ENCODE measurements at regions not wholly inside any gene's neighbourhood (a gene's known extent, or its start where the extent isn't known, plus 50 kb on each side); places are given as distances from the start of the nearest gene placed in this dataset.

DNA sequence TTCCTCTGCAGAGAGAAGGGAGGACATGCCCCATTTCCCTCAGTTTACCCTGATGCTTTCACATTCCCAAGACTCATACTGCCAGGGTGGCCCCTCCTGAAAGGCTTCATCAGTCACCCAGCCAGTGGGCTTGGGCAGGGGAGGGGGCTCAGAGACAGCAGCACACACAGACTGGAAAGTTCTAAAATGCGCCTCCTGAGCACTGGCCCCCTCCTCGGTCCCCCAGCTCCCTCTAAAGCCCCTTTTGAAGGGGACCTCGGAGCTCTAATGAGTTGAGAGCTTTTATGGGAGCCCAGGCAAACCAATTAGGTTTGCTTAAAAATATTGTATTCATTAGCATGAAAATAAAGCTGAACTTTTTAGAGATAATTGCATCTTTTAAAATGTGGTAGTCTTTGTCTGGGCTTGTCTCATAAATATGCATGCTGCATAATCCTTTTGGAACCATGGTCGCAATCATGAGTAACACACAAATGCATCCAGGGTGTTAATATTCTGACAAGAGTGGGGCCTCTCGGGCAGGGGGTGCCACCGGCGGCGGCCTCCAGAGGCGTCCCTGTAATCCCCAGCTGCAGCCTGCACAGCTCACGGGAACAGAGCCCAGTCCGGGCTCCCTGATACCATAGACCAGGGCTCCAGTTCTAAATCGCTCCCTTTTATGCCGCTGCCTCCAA is 78.5 kb downstream of the RPLP1 start:
- DNase-seq, result no peak

DNA sequence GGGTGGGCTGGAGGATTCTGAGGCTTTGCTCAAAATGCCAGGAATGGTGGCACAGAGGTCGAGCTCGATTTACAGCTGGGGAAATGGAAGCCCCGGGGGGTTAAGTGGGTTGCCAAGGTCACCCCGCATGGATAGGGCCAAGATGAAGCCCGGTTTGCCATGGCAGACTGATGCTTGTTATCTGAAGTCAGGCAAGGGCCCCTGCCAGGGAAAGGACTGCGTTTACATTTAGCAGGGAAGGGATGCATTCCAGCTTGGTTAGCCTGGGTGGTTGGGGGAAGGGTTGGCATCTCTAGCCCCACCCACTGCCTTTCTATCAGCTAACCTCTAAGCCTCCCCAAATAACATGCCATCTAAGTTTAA is 79.0 kb downstream of the RPLP1 start:
- DNase-seq, result no peak

DNA sequence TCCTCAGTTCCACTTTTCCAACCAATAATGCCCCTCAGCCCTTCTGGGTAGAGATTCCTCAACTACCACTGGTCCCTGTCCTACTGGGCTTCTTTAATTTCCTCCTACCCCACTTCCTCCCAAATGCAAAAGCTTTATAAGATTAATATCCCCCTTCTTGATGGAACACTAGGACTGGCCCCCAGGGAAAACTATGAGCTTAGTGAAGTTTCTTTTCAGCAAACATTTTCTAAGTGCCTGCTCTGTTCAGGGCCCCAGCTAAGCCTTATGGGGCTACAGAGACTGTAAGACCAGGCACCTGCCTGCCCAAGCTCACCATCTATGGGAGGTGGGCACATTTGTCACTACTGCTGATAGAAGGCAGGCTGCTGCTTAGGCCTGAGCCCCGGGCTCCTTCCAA is 79.4 kb downstream of the RPLP1 start:
- no peak for DNase-seq

DNA sequence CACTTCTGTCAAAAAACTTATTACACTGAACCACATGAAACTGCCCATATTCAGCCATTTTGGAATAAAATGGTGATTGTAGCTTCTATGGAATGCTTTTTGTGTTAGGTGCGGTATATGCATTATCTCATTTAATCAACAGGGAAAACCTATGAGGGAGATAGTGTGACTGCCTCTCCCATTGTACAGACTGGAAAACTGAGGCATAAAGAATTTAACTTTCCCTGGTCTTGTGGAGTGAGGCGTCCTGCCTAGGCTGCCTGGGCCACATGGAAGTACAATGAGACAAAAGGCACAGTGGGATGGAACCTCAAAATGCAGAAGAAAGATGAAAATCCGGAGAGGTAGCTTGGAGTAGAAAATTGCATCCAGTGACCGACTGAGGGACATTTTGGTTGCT is 80.2 kb downstream of the RPLP1 start:
- no peak for DNase-seq

DNA sequence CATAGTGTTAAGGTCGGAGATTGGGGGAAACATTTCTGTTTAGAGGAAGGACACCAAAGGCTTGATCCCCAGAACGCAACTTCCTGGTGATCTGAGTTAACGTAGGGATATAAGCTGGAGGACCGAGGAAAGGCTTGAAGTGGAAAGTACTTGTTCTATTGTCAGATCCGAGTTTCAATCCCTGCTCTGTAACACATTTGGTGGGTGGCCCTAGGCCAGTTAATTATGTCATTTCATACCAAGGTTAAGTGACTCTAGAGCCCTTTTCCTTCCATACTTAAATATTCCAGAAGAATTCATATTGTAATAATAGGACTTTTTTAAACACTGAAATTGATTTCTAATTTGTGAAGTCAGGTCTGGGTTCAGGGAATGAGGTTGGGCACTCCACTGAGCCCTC is 80.9 kb downstream of the RPLP1 start:
- DNase-seq, result no peak

DNA sequence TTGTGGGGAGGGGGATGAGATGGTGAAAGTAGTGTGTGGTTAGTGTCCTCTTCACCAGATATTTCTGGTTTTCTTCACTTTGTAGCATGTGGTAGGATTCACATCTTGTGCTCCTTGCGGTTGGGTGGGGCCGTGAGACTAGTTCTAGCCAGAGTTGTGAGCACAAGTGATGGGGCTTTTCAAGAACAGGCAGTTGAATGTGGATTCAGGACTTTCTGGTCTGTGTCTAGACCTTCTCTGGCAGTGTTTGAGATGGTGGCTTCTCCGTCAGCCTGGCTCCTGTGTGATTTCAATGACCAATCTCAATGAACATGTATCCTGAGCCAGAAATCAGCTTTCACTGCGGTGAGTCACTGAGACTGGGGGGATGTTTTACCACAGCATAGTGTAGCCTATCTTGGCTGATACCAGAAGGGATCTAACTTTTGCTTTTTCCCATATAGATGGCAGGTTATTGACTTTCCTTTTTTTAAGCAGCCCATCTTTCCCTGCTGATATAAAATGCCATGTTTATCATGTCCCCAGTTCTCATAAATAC is 82.6 kb downstream of the RPLP1 start:
- no peak for DNase-seq

DNA sequence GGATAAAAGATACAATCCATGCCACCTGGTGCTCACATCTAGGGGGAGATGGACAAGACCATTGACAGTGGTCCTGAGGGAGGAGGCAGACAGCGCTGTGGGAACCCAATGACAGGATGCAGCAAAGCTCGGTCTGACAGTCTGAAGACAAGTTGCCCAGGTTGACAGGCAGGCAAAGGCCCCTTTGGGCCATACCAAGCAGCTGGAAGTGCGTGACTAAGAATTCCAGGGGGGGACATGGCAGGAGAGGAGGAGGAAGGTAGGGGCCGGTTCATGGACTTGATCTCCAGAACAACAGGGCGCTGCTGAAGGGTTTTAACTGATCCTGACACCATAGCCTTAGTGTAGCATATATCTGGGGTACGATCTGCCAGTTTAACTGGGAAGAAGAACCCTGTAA is 83.4 kb downstream of the RPLP1 start:
- DNase-seq, result no peak

DNA sequence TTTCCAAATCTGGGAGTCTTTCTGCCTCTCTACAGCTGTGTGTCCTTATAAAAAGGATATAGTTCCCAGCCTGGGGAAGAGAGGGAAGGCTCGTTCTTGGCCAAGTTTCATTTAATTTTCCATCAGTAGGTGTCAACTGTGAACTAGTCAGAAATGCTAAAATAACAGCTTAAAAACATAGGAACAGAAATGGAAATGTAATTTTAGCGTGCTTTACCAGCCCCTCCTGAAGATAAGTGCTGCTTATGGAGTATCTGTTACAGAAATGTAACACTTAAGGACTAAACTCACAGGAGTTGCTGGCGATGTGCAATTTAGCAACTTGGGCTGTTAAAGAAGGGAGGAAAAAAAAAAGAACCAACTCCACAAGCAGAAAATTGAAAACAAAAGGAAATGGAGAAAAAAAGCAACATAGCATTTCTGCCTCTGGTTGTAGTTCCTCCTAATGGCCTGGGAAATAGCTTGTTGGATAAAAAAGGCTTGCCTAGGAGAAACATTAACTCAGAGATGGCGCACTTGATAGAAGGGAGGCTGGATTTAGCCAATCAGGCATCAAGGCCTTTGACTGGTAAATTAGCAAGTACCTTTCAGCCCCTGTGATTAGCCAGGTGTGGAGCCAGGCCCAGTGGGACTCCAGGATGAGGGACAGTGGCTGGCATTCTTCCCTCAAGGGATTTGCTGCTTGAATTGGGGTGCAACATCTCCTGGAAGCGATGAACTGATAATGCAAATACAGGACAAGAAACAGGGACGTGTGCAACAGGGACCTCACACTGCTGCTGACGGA is 84.3 kb downstream of the RPLP1 start:
- DNase-seq, result no peak

DNA sequence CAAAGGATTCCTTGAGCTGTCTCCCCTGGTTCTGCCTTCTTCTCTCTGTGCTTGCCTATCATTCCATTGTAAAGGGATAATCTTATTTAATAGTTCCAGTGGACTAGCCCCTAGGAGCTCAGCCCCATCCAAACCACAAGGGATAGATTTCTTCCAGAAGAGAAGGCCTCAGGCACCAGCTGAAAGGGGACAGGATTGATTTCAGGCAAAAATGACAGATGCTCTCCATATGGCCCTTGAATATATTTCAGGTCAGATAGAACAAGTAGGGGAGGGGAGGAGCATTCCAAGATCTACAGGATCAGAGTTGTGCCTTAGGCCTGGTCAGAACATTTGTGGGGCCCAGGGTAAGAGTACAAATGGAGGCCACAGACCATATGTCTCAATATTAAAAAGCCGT is 85.3 kb downstream of the RPLP1 start:
- DNase-seq, result no peak

DNA sequence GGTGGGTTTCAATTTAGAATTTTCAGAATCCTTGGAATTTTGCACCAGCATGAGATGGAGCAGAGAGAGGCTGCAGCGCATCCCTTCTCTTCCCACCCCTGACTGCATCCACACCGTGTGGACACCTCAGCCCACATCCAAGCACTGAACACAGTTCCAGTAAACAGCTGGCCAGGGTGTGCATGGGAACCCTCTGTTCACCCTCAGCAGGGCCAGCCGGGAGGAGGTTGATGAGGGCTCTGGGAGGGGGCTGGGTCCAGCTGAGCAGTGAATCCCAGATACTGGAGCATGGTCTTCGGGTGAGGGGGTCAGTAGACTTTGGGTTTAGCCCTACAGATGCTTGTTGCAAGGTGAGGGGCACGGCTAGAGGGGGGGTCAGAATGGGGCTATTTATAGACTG is 85.8 kb downstream of the RPLP1 start:
- no peak for DNase-seq

DNA sequence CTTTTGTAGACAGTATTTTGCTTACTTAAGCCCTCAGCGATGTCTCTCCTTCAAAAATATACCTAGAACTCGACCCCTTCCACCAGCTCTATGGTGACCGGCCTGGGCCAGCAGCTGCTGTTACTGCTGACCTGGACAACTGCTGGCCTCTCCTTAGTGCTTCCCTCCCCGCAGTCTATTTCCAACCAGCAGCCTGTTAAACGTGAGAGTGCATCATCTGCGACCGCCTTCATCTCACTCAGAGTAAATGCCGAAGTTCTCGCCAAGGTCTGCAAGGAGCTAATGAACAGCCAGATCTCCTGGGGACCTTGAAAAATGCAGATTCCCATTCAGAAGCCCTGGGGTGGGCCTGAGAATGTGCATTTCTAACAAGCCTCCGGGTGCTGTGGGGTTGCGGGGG is 86.7 kb downstream of the RPLP1 start:
- no peak for DNase-seq

DNA sequence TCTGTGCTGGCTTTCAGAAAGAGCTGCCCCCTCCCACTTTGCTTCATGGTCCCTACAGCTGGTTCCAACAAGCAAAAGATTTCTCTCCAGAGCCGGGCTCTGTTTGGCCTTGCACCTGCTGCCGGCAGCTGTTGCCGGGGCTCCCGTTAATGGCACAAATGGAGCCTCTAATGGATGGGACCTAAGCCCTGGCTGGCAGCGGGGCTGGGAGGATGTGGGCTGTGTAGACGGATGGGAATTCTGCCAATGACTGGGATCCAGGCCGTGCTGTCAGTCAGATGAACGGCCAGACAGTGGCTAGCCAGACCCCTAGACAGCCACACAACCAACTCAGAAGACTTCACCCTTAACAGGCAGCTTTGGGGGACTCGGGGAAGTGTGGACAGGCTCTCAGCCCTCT is 88.0 kb downstream of the RPLP1 start:
- DNase-seq, result no peak

DNA sequence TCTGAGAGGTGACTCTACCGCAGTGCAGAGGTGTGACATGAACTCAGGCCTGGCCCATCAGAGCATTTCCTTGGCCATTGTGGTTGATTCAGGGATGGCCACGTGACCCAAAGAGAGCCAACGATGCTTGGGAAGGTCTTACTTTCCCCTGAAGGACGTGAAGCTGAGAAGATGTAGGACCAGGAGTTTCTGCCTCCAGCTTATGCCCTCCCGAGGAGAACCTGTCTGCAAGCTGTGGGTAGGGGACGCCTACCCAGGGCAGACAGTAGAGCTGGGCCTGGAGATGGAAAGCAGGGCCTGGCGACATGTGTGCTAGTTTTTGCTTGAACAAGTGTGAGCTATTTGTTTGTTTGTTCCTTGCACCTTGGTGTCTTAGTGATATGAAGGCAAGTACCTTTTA is 89.4 kb downstream of the RPLP1 start:
- no peak for DNase-seq

DNA sequence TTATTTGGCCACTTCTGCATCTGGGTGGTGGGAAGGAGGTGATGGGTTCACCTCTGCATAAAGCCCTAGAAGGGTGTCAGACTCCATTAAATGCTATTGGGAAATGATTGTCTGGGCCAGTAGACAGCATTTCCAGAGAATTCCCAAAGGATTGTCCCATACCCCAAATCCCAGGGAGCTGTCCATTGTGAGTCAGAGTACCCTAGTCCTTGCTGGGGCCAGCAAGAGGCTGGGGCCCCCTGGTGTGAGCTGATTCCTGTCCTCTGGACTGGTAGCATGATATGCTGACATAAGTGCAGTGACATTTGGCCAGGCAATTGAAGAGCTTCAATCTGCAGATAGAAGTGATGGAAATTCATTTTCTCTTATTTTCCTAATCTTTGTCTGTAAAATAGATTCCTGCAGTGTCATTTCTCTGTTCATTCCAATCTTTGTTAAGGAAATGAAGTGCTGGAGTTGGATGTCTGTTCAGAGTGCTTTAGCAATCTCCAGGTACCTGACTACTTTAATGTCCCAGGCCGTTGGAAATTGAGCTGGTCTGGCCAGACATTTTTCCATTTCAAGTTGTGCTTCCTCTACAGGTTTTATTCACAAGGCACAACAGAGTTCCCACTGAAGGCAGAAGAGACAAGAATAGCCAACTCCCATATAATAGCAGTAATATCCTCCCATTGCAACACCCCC is 91.2 kb downstream of the RPLP1 start:
- no peak for DNase-seq

DNA sequence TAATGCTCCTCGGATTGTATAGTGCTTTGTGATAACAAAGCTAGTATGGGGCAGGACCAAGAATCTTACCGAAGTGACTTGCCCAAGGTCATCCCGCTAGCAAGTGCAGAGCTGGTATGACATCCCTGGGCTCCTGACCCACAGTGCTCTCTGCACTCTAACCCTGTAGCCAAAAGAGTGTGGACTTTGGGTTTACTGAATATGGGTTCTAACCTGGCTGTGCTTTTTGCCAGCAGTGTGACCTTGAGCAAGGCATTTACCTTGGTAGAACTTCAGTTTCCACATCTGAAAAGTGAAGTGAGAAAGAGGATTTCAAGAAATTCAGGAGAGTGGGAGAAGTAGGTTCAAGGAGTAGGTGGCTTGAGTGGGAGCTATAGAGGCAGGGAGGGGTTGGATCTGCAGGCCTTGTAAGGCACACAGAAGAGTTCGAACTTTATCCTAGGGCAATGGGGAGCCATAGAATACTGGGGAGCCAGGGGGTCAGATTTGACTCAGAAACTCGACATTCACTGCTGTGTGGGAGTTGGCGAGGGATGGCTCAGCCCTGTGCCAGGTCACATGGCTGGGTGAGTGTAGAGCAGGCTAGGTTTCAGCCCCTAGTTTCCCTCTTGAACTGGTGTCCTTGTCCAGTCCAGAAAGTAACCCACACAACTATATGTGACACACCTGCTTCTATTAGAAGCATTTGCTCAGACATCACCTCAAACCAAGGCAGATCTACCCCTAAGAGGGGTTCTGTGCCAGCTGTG is 91.9 kb downstream of the RPLP1 start:
- DNase-seq, result no peak

DNA sequence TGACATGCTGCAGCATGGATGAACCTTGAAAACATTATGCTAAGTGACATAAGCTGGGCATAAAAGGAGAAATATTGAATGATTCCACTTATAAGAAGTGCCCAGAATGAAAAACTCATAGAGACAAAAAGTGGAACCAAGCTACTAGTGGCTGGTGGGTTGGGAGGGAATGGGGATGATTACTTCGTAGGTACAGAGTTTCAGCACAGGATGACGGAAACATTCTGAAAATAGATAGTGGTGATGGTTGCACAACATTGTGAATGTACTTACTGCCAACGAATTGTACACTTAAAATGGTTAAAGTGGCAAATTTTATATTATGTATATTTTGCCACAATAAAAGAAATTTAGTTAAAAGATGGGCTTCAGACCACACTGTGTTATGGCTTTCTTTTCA is 93.6 kb downstream of the RPLP1 start:
- DNase-seq, result no peak

DNA sequence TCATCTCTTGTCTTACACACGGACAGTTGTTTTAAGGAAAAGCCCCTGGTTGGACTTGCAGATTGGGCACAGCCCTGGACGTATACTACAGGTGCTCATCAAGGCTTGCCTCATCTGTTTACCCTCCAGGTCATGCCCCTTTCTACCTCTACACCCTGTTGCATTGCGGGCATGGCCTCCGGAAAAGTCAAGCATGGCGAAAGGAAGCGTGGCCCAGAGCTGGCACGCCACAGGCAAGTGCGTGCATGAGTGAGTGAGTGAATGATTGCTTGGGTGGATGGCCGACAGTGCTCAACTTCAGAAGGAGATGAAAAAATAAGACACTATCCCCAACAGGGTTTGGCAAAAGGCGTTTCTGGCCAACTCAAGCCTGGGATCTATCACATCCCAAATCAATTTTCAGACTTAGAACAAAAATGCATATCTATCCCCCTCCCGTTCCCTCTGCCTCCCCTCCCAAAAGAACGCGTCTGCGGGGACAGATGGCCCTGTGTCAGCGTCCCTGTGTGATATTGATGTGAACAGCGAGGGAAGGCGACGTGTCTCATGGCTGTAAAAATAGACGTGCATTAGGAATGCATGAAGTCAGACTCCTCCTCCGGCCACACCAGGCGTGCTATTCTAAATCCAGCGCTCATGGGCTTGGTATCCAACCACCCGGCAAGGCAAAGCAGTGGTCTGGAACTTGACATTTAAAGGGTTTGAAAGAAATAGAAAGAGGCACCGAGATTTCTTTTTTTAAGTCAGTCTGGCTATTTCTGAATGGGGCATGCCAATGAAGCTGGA is 96.0 kb downstream of the RPLP1 start:
- no peak for DNase-seq

DNA sequence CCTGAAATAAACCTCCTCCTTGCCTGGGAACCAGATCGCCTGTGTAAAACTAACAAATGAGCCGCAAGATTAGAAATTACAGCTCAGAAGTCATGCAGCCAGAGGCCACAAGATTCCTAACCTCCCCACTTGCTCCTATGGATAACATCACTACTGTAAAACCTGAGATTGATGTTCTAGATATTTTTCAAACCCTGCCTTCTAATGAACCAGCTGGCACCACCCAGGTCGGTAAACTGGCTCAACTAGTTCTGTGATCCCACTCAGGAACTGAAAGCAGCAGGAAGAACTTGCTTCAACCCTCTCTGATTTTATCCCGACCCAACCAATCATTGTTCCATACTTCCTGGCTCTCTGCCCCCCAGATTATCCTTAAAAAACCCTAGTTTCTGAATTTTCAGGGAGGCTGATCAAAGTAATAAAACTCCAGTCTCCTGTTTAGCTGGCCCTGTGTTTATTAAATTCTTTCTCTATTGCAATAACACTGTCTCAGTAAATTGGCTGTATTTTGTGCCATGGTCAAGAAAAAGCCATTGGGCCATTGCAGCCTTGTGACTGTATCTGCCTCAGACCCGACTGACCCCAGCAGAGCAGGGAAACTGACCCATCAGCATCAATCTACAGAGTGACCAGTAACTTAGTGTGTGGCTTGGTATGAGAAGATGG is 98.9 kb downstream of the RPLP1 start:
- DNase-seq, result no peak

DNA sequence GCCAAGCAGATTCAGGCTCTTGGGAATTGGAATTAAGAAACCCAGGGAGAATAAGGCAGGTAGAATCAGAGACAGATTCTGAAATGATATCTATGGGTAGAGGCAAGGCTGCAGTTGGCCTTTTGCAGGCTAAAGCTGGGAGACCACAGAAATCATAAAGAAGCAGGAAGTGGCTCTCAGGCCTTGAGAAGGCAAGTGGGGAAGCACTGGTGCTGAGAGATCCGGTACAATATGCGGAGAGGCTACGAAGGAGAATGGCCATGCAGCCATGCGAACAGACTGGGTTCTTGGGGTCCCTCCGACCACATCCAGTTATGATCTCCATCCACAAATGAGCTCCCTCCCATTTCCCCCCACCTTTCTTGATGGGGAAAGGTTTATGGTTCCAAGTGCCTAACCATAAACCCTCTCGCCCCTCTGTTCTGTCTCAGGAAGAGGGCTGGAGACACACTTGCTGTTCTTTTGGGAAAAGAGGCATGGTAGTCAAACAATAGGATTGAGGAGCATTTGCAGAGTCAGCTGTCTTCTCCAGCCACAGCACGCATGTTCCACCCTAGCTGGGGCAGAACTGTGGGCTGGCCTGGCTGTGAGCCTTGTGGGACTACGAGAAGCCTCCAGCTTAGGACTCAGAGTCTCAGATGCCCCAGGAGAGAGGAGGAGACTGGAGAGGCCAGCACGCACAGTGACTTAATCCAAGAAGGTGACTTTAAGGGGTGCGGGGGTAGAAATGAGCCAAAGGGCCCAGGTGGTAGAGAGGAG is 99.6 kb downstream of the RPLP1 start:
- no peak for DNase-seq

DNA sequence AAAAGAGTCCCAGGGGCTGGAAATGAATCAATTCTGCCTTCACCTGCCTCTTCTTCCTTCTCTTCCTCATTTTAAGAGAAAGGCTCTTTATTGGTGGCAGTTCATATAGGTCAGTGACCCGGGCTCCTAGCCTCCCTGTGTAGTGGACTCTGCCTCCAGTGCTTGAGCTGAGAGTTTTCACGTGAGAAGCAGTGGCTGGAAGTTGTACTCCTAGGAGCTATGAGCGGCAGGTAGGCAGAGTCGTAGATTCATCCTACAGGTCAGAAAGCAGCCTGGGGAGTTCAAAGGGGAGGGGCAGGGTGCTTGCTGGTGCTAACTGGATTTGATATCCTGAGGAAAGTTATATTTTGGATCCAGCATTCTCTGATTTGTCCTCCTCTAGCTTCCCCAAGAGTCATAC is 101.1 kb downstream of the RPLP1 start:
- DNase-seq, result no peak
